ENCODE measurements at regions not wholly inside any gene's neighbourhood (a gene's known extent, or its start where the extent isn't known, plus 50 kb on each side); places are given as distances from the start of the nearest gene placed in this dataset.

DNA sequence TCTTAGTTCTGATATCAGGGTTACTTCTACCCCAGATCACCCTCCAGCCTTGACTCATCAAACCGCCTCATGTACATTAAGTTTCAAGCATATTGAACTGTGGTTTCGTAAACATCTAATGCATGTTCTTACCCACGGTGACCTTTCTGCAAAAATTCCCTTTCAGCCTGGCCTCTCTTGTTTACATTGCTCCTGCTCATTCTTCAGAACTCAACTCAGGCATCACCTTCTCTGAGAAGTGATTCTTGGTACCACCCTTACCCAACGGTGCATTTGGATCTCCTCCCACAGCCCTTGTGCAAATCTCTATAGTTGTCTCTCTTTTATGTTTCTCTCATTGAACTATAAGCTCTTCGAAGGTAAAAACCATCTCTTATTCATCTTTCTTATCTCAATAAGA is 503.1 kb upstream of the PKDCC start:
- TF ChIP-seq, protein P1, sequence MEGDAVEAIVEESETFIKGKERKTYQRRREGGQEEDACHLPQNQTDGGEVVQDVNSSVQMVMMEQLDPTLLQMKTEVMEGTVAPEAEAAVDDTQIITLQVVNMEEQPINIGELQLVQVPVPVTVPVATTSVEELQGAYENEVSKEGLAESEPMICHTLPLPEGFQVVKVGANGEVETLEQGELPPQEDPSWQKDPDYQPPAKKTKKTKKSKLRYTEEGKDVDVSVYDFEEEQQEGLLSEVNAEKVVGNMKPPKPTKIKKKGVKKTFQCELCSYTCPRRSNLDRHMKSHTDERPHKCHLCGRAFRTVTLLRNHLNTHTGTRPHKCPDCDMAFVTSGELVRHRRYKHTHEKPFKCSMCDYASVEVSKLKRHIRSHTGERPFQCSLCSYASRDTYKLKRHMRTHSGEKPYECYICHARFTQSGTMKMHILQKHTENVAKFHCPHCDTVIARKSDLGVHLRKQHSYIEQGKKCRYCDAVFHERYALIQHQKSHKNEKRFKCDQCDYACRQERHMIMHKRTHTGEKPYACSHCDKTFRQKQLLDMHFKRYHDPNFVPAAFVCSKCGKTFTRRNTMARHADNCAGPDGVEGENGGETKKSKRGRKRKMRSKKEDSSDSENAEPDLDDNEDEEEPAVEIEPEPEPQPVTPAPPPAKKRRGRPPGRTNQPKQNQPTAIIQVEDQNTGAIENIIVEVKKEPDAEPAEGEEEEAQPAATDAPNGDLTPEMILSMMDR (IDR thresholded peaks at IDR 0.05; ENCODE audit: insufficient read depth, low read depth, low read length) = no peak
- TF ChIP-seq EZH2 (IDR thresholded peaks at IDR 0.05; ENCODE audit: insufficient read depth, low read length) = no peak

All from astrocyte (in vitro differentiated cells and primary cell).